NCI-H1694 (cell line): ENCODE measurements at regions not wholly inside any gene's neighbourhood (a gene's known extent, or its start where the extent isn't known, plus 50 kb on each side); places are given as distances from the start of the nearest gene placed in this dataset.

Experiments used
- DNase-seq: peaks from one replicate; lab custom pipeline; 2025; lab: John Stamatoyannopoulos, UW

DNA sequence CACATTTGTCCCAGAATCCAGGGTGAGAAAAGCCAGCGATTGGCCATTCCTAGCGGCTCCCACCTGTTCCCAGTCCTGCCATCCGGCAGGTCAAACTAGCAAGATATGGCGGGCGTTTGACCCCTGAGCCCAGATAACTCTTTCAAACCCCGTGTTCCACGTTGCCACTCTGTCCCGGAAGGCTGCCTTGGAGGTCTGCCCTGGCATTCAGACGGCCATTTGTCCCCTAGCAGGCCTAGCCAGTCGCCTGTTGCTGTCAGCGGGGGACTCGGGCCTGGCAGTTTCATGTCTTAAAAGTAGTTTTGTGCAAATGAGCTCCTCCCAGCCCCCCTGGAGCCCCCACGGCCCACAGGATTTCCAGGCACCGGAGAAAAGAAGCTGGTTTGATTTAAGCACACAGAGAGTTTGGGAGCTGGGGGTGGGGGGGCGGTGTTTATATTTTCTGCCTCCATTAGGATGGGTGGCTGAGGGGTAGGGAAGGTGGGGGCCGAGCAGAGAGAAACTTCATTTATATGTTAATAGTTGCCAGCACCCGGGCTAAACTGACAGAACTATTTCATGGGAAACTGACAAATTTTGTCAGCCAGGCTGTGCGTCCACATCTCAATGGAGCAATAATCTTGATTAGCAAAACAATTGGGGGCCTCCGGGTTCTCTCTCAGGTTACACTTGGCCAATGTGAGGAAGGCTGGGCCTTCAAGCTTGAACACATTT lies 240.9 kb upstream of the SALL1 start:
- DNase-seq = no peak

DNA sequence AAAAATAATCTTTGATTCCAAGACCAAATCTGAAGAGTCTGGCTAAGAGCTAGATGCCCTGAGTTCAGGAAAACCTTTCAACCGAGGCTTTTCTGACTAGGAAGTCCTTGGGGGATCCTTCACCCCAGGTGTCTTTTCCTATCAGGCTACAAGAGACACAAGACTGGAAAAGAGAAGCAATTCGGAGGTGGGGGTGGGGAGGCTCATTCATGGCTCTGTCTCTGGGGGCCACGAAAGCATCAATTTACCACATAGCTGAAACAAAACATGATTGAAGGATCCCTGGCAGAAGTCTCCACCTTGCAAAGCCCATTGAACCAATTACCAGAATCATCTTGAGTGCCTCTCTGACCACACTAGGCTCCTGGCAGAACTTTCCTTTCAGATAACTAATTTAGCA lies 239.8 kb upstream of the SALL1 start:
- no peak for DNase-seq

DNA sequence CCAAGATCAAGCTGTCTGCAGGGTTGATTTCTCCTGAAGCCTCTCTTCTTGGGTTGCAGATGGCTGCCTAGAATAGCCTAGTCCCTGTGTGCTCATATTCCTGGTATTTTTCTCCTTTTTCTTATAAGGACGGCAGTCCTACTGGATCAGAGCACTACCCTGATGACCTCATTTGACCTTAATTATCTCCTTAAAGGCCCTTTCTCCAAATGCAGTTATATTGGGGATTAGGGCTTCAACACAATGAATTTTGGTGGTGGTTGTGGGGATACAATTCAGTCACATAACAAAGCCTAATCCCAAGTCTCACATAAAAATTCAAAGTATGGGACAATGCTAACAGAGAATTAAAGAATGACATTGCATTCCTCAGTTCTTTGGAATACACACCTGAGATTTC lies 238.8 kb upstream of the SALL1 start:
- no peak for DNase-seq

DNA sequence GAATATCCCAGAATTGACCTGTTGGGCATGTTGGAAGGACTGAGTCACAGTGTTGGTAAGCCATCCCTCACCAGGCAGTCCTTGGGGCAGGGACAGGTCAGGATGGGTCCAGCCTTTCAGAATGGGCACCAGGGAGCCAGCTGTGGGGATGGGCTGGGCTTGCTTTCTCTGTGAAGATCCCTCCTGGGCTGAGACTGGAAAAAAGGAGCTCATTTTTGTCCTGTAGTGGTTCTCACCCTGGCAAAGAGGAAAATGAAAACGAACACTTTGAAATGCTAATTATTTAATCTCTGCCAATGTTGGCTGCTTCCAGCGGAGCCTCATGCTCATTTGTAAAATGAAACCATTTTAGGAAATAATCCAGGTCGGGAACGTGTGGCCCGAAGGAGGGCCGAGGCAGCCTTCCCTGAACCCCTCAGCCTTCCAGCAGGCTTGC lies 237.5 kb upstream of the SALL1 start:
- no peak for DNase-seq

DNA sequence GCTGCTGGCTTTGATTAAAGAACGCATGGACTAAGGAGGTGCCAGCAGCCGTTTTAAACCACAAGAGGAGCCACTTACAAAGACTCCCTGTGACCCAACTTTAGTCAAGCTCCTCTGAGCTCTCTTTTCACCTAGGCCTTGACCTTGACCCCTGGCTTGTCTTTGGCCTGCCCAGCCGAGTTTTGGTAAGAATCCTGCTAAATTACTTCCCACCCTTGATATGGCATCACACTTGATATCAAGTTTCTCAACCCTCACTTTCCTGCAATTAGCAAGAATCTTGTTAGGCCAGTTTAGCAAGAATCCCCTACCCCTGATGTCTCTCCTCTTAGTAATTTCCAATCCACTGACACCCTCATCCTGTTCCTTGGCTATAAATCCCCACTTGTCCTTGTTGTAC lies 232.8 kb upstream of the SALL1 start:
- DNase-seq = no peak

DNA sequence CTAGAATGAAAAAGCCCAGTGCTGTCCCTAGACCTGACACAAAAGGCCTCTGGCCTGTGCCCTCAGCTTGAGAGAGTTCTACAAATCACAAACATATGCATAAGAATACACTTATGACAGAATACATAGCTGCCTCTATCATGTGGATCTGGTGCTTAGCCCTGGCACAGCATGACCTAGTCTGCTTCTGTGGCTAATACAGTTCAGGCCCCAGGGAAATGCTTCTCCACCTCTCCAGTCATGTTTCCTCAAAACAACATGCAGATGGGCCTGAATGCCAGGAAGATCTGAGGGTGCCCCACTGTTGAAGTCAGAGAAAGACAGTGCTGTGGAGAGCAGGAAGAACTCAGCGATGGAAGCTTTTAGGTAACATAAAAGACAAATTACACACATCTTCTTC lies 231.9 kb upstream of the SALL1 start:
- no peak for DNase-seq

DNA sequence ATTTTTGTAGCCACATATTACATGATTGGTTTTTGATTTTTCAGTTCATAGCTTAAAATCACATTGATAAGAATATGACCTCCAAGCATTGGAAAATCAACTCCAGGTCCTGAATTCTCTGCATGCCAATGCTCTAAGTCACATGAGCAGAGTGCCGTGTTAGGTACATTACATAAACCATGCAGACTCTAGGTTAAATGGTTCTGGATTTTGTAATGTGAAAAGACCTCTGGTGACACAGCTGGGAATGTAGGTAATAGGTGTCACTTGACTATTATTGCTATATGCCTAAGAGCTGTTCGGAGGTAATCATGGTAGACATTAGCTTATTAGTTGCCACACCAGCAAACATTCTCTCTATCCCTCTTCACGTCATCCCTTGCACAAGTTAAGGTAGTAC lies 231.1 kb upstream of the SALL1 start:
- DNase-seq = no peak

DNA sequence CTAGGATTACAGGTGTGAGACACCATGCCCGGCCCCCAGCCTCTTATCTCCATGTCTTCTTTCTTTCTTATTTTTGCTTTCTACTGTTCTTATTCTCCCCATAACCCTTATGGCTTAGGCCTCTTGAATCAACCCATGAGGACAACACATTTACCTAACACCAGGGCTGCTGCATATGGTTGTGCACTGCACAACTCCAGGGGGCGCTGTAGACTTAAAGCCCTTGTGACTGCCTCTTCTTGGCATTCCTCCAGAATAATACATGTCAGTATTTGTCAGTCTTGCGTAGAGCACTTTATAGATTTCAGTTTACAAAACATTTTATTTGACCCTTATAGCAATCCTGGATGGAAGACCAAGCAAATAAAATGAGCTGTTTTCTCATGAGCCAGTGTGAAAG lies 225.0 kb upstream of the SALL1 start:
- DNase-seq = no peak

DNA sequence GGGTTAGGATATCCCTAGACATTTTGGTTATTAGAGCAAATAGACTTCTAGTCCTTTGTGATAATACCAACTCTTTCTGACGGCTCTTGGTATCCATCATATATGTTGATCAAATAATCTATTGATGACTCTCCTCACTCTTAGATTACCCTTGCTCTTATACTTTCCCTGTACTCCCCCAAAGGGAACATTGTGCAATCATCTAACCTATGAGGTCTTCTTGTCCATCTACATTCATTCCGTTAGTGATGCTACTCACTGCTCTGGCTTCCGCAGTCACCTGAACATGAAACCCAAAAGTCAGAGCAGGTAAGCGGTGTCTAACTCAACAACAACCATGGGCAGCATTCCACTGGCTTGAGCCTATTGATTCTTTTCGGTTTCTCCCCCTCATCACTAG lies 223.7 kb upstream of the SALL1 start:
- DNase-seq = no peak

DNA sequence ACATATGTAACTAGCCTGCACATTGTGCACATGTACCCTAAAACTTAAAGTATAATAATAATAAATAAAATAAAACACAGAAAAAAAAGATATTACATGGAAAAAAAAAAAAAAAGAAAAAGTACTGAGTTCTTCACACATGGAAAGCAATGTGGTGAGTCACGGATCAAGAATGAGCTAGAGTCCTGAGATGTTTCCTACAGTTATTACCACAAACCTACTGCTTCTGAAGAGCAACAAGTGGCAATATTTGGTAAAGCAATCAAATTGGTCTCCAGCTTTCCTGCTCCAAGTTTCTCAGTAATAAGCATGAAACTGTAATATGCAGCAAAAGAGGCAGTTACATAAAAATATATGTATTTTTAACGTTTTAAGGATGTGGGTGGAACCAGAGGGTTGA lies 223.3 kb upstream of the SALL1 start:
- DNase-seq = no peak

DNA sequence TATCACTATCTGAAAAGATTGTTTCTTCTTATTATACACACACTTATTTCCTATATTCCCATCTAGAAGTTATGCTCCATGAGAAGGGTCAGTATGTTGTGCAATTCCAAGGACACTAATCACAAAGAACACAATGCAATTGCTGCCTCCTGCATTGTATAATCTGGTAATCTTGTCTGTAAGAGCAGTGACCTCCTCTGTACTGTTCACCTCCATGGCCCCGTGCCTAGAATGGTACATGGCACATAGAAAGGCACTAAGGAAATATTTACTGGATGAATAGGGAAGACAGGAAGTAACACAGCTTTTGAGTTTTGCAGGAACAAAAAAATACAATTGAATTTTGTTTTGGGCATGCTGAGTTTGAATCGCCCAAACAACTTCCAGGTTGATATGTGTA lies 214.6 kb upstream of the SALL1 start:
- no peak for DNase-seq

DNA sequence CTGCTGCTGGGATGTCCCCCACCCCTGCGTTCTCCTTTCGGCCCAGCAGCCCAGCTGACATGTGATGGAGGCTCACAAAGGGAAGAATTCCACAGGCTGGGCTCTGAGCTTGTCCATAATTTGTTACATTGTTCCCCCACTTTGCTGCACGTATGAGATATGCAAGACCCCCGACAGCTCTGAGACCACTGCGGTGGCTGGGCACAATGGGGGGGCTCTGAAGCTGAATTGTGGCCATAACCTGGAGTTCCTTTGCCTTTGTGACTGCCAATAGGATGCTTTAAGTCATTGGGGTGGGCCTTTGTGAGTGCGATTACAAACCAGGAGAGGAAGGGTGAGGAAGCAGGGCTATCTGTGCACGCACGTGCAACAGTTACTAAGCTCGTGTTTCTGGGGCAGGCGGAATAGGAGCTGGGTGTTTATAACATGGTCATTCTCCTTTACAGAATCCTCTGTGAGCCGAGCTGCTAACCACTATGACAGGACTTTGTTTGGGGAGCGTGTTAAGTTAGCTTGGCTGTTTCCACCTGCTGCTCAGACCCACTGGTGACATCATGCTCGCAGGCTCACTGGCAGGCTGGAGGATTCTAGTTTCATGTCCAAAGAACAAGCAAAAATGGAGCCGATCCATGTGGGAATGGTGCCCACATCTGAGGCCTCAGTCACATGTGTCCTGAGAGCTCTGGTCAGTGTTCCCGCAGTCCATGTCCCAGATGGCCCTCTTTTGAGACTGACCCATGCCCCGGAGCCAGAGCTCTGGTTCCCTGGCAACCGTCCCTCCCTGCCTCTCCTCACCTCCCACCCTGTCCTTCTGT lies 208.3 kb upstream of the SALL1 start:
- DNase-seq = no peak

DNA sequence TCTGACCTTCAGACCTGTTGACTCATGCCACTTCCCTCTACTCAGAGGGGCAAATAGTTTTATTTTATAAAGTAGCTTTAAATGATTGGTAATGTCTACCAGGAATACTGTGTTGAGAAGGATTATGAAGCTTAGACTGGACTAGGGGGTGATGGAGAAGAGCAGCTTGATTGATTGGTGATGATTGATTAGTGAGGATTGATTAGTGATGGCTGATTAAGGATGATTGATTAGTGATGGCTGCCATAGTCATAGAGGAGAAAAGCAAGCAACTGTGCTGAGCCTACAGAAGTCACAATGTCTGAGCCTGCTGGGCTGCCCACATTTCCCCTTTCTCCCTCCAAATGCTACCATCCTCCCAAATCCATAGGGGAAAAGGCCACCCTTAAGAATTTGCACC lies 206.8 kb upstream of the SALL1 start:
- DNase-seq = no peak

DNA sequence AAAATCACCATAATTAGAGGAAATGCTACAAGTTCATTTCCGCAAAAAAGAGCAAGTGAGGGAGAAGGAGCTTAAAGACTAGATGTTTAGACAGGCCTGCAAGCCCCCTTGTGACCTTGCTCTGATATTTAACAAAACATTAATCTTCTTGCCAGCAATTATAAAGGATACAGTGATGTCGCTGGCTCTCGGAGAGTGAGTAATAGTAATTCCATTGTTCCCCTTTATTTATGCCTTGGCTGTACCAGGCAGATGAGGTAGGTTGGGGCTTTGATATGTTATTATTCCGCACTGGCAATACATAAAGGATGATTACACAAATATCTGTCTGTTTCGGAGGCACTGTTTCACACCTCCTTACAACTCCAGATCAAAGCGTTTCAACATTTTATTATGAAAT lies 204.8 kb upstream of the SALL1 start:
- no peak for DNase-seq

DNA sequence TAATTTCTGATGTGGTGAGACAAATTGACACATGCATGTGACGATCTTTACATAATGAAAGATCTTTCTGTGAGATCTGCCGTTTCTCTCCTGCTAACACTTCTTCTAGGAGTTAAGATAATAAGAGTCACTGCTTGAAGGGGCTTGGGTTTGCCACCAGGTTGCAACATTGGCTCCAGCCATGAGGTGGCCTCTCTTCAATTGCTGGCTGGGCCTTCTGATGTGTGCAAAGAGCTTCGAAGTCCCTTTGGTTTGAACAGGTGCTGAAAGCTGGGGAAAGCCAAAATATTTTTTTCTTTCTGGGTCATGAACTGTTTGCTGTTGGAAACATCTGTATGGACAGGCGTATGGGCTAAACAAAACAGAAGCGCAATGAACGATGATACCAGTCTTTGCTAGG lies 204.1 kb upstream of the SALL1 start:
- no peak for DNase-seq

DNA sequence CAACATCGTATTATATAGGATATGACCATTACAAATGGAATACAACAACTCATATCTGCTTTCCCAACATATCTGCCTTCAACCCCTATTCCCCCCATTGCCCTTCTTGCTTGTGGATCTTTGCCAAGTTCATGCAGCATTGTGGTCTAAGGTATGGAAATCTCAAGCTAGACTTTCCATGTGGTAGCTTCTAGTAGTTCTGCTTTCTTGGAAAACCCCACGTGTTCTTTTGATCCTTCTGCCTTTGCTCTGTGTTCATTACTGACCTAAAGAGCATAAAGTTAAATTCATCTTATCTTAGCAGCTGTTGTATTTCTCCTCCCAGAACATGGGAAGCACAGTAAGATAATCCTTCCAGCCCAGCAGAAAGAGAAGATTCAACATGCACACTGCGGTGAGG lies 202.0 kb upstream of the SALL1 start:
- no peak for DNase-seq

DNA sequence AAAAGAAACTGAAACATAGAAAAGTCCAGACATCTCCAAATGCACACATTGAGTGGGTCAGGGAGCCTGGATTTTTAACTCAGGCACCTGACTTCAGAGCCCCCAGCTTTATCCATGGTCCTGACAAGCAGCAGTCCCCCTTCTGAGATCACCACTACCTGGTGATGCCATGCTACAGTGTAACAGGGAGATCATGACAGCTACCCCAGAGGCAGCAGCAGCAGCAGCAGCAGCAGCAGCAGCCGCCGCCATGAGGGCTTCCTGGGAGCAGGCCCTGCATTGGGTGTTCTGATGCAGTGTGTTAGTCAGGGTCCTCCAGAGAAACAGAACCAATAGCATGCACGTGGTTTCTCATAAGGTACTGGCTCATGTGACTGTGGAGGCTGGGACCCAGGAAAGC lies 198.6 kb upstream of the SALL1 start:
- DNase-seq = no peak

DNA sequence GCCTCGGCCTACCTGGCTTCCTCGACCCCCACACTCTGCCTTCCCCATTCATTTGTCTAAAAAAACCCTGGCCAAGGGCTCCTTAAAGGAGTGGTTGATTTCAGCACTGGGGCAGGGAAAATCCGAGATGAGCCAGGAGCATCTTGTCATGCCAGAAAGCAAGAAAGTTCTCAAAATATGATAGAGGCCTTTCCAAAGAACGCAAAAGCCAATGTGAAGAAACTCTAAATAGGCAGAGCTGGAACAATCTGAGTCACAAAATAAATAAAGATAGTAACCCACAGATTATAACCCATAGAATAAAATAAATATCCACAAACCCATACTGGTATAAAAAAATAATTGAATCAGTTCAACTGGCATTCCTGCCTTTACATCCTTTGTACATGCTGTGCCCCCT lies 192.3 kb upstream of the SALL1 start:
- DNase-seq = no peak

DNA sequence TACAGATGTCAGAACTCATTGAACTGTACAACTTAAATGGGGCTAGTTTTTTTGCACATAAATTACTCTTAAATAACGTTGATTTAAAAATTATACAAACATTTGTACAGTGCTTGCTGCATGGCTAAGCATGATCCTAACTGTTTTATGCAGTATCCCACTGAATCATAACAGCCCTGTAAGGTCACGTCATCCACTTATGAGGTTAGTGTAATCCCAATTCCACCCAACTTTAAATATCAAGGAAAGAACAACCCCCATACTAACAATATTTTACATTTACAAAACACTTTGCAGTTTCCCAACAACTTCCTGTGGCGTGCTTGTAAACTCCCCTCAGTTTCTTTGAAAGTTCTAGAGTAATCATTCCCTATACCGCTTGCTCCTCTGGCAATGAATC lies 190.1 kb upstream of the SALL1 start:
- DNase-seq = no peak

DNA sequence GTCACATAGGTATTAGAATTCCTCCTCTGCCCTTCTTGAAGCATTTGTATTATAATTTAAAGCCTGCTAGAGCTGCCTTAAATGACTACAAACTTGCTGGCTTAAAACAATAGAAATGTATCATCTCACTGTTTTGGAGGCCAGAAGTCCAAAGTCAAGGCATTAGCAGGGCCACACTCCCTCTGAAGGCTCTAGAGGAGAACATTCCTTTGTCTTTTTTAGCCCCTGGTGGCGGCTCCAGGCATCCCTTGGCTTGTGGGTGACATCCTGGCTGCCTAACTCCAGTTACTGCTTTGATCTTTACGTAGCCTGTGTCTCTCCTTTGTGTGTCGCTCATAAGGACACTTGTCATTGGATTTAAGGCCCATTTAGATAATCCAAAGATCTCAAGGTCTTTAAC lies 186.6 kb upstream of the SALL1 start:
- DNase-seq = no peak

DNA sequence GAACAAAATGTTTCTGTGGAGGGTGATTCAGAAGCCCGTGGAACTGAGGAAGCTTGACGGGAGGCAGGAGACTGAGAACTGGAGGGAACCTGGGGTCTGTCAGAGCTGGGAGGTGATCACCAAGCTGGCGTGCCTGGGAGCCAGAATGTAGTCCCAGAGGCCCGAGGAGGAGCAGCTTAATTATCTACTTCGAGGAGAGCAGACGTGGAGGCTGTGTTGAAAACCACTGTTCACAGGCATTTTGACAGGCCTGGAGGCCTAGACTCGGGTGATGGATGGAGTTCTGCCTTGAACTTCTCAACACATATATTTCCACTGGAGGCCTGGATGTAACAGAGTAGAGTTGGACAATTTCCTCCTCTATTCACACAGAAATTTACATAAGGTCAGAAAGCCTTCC lies 177.7 kb upstream of the SALL1 start:
- DNase-seq = no peak

DNA sequence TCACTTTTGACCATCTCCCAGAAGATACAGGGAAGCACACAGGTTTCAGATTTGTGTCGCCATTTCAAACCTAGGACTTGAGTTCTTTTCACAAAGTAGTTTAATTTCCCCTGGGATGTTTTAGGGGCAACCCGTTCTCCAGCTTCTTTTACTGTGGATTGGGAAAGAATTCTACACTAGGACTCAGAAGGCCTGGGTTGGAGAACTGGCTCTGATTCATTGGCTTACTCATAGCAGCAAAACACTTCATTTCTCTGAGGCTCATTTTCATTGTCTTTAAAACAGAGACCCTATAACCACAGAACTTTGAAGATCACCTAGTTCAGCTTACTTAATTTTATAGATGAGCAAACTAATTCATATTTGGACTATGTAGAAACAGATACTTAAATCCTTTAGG lies 175.9 kb upstream of the SALL1 start:
- DNase-seq = no peak

DNA sequence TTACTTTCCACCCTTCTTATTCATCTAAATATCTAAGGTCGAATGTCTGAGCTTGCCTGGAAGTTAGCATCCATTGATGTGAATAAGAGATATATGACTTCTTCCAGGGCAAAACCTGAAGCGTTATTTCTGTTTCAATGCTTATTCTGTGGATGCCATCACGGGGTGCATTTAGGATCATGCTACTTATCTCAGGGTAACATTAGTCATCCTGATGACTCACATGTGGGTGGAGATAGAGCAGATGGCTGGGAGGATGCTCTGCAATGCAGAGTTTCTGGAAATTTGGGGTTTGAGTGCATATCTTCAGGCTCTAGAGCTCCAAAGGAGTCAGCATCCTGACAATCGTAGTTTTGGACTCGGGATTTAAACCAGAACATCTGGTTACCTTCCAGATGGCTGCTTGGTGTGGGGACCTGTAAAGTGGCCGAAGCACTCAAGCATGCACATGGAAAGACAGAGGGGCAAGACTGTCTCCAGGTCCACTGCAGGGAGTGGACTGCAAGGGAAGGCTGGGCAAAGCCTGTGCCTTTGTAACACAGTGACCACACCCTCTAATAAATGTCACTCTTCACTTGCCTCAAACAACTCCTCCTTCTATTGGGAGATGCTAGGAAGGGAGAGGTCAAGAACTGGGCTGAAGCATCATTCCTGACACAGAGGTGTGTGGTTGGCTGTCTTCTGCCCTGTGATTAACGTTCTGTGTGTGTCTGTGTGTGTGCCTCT lies 175.2 kb upstream of the SALL1 start:
- DNase-seq = no peak
